GM19395 (cell line): ENCODE measurements at regions not wholly inside any gene's neighbourhood (a gene's known extent, or its start where the extent isn't known, plus 50 kb on each side); places are given as distances from the start of the nearest gene placed in this dataset.
"Not testable (repeated sequence)": the region's sequence is repeated elsewhere in the genome, so short reads cannot be mapped to it uniquely, and the experiment has no call there.

Experiments used
- ATAC-seq: cut with Tn5 transposase; IDR thresholded peaks from one replicate; pipeline ENCODE4 v1.9.1; 2021; ENCODE audit warnings: mild to moderate bottlenecking, moderate library complexity; ENCODE audit not compliant: unreplicated experiment

- no peak for ATAC-seq
Observed at GRCh38 chr2:51866361-51866760, 834.4 kb upstream of the NRXN1 start.

- no peak for ATAC-seq
Observed at GRCh38 chr2:51859260-51859659, 827.3 kb upstream of the NRXN1 start.

- no peak for ATAC-seq
Observed at GRCh38 chr2:51855683-51856082, 823.8 kb upstream of the NRXN1 start.

- ATAC-seq: no peak
Observed at GRCh38 chr2:51846796-51847195, 814.9 kb upstream of the NRXN1 start.

- no peak for ATAC-seq
Observed at GRCh38 chr2:51846018-51846417, 814.1 kb upstream of the NRXN1 start.

GRCh38 chr2:51844596-51844995 is 812.7 kb upstream of the NRXN1 start:
- no peak for ATAC-seq

- ATAC-seq: no peak
Observed at GRCh38 chr2:51829477-51829876, 797.5 kb upstream of the NRXN1 start.

GRCh38 chr2:51825823-51826222 is 793.9 kb upstream of the NRXN1 start:
- no peak for ATAC-seq

GRCh38 chr2:51813247-51813646 is 781.3 kb upstream of the NRXN1 start:
- ATAC-seq: no peak

- no peak for ATAC-seq
Observed at GRCh38 chr2:51812138-51812866, 780.4 kb upstream of the NRXN1 start.

GRCh38 chr2:51810197-51810596 is 778.3 kb upstream of the NRXN1 start:
- no peak for ATAC-seq

- no peak for ATAC-seq
Observed at GRCh38 chr2:51807229-51807628, 775.3 kb upstream of the NRXN1 start.

GRCh38 chr2:51795248-51795888 is 763.4 kb upstream of the NRXN1 start:
- no peak for ATAC-seq

GRCh38 chr2:51791496-51791895 is 759.6 kb upstream of the NRXN1 start:
- no peak for ATAC-seq

- no peak for ATAC-seq
Observed at GRCh38 chr2:51790854-51791253, 758.9 kb upstream of the NRXN1 start.

- no peak for ATAC-seq
Observed at GRCh38 chr2:51789918-51790317, 758.0 kb upstream of the NRXN1 start.

GRCh38 chr2:51782921-51783765 is 751.2 kb upstream of the NRXN1 start:
- no peak for ATAC-seq

- ATAC-seq: no peak
Observed at GRCh38 chr2:51781691-51782090, 749.8 kb upstream of the NRXN1 start.

GRCh38 chr2:51780353-51780752 is 748.4 kb upstream of the NRXN1 start:
- no peak for ATAC-seq

GRCh38 chr2:51779723-51780122 is 747.8 kb upstream of the NRXN1 start:
- ATAC-seq: not testable (repeated sequence)

GRCh38 chr2:51778806-51779205 is 746.9 kb upstream of the NRXN1 start:
- no peak for ATAC-seq

GRCh38 chr2:51774606-51775005 is 742.7 kb upstream of the NRXN1 start:
- not testable (repeated sequence) for ATAC-seq
